Astrocyte of the spinal cord (primary cell): ENCODE measurements at regions not wholly inside any gene's neighbourhood (a gene's known extent, or its start where the extent isn't known, plus 50 kb on each side); places are given as distances from the start of the nearest gene placed in this dataset.

Experiments
- DNase-seq: peaks from one replicate; pipeline ENCODE4 v3.0.0; 2011; ENCODE audit warnings: low read depth, low spot score
- H3K4me3 ChIP-seq: 2 replicates; pipeline ENCODE4 v1.5.1; 2011; ENCODE audit warnings: low read depth, mild to moderate bottlenecking, low read length, moderate library complexity
- CTCF ChIP-seq: IDR thresholded peaks from 2 replicates; pipeline ENCODE4 v1.5.1; 2012; ENCODE audit warnings: low read depth, mild to moderate bottlenecking, low read length, inconsistent platforms
- in situ Hi-C: cut with HindIII; loops from 2 replicates; pipeline ENCODE4 v1.10.0; 2017; ENCODE audit warnings: low sequenced_read_pairs

DNA sequence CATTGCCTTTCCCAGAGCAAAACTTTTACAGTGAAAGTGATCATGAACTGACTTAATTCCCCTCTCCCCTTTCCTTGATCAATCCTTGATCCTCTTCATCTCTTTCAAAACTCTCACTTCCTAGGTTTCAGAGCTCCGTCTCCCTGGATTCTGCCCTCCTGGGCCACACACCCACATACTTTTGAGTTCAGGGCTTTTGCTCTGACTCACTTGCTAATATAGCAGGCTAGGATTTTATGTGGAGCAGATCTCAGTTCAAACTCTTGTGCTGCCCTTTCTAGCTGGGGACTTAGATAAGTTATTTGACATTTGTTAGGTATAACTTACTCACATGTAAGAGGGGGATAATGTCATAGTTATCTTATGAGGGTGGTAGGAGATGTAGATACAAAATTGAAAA lies 109.1 kb upstream of the MLIP start:
- no peak overlapping the region for H3K4me3 ChIP-seq
- in situ Hi-C loops: no loop called here
- DNase-seq: no peak
- no peak for TF ChIP-seq CTCF

DNA sequence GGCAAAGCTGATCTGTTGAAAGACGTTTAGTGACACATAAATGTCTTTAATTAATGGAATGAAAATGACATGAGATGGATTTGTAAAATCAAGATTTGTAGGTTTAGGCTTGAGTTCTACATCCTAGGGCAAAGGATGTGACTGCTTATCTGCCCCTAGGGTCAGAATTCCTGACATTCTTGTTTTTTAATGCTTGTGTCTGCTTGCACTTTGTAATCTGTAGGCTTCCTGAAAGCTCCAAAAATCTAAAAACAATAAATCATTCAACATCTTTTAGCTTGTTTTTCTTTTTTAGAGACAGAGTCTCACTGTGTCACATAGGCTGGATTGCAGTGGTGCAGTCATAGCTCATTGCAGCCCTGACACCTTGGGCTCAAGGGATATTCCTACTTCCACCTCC lies 107.9 kb upstream of the MLIP start:
- DNase-seq: no peak
- no peak overlapping the region for H3K4me3 ChIP-seq
- TF ChIP-seq CTCF: no peak
- in situ Hi-C loops: no loop called here

- in situ Hi-C loops: no loop called here
- TF ChIP-seq CTCF: no peak
- H3K4me3 ChIP-seq: no peak overlapping the region
- DNase-seq: no peak
These were observed 102.7 kb upstream of the MLIP start for GRCh38 chr6:54008589-54008988.

DNA sequence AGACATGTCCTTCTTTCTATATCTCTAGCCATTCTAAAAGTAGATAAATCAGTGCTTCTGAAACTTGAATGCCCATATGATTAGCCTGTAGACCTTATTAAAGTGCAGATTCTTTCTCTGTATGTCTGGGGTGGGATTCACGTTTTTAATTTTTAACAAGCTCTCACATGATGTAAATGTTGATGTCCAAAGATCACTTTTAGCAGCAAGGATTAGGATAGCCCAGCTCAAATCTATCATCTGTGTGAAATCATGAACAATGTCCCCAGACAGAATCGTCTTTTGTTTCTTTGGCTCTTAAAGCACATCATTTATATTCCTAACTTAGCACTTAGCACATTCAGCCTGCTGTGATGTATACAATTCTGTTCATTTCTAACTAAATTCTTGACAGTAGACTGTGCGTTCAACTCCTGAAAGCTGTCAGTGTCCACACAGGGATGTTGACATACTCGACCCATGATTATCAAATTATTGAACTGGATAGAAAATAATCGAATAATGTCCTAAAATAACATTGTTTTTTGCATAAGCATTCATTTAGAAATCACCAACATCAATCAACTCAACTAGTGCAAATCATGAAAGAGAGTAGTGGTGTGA lies 102.1 kb upstream of the MLIP start:
- in situ Hi-C loops: no loop called here
- H3K4me3 ChIP-seq: no peak overlapping the region
- no peak for TF ChIP-seq CTCF
- DNase-seq: no peak

DNA sequence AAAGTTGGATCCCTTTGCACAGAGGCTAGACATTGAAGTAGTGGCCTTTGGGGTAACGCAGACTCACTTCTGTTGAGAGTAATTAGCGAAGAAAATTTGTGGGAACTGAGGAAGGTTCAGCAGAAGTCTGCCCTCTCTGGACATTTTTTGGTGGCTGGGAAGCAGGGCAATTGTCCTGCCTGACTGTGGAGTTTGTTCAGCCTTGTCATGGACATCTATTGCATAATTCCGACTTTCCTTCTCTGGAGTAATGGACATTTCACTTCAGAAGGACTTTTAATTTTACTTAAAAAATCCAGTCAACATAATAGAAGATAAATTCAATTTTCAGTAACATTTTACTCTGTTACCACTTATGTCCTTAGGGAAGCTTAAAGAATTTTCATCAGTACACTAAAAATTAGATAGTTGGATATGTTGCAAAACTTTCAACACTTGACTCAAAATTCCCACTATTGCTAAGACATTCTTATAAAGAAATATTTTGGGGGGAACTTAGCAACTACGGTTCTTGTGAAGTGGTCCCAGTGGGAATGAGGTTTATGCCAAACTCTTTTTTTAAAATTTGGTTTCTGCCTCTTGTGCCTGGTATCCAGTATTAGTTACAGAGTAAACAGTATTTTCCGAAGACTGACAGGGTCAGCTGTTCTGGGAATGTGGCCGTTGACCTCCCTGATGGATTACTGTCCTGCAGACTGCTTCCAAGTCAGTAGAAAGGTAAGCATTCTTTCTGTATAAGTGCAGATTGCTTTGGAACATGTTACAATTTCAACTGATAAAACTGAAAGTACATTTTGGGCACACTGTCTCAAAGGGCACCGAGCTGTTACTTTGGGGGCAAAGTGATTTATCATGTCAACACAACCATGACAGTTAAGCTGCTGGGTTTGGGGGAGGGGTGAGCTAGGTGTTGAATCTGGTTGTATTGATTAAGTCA lies 100.6 kb upstream of the MLIP start:
- no peak for TF ChIP-seq CTCF
- in situ Hi-C loops: no loop called here
- H3K4me3 ChIP-seq: no peak overlapping the region
- DNase-seq: no peak

- no peak for DNase-seq
- in situ Hi-C loops: no loop called here
- TF ChIP-seq CTCF: no peak
- no peak overlapping the region for H3K4me3 ChIP-seq
These were observed 100.0 kb upstream of the MLIP start for GRCh38 chr6:54011277-54011648.
